ENCODE measurements at regions not wholly inside any gene's neighbourhood (a gene's known extent, or its start where the extent isn't known, plus 50 kb on each side); places are given as distances from the start of the nearest gene placed in this dataset.

DNA sequence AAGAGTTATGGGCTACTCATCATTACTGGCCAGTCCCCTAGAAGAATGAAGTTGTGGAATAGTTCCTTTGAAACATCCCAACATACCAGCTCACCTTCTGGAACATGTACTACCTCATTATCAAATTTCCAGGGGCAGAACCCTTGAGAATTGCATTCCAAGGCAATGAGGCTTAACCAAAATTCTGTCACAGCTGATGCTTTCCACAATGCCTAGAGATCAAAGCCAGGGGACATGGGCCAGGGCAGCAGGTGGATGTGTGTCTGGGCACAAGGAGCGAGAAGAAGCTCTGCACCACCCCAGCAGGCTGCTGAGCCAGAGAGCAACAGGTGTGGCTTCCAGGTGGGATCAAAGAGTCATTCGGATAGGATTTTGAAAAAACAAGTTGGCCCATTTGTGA is 362.1 kb downstream of the EFNB2 start:
- TF ChIP-seq POLR2AphosphoS5 (IDR thresholded peaks at IDR 0.05; ENCODE audit: borderline replicate concordance, low read depth, low read length) (no peak), EZH2 (IDR thresholded peaks at IDR 0.05) (no peak), FOXP2 (optimal IDR thresholded peaks at IDR 0.05; ENCODE audit: control extremely low read depth, extremely low read length, insufficient read depth) (no peak)

Data from SK-N-MC (cell line).